H1 (cell line): ENCODE measurements at regions not wholly inside any gene's neighbourhood (a gene's known extent, or its start where the extent isn't known, plus 50 kb on each side); places are given as distances from the start of the nearest gene placed in this dataset.

Experiments used
- CTCF ChIA-PET: fragments of 300-600 bp; sonication (Branson Sonifier 250); formaldehyde crosslinking; loops from one replicate; lab custom pipeline; 2021; ENCODE audit not compliant: partially characterized antibody; lab: Charles Lee
- POLR2A ChIA-PET: fragments of 300-600 bp; sonication (Branson Sonifier 250); formaldehyde crosslinking; loops from one replicate; lab custom pipeline; 2021; ENCODE audit warnings: inconsistent platforms; ENCODE audit not compliant: partially characterized antibody; lab: Charles Lee
- DNase-seq, 2 experiments: peaks; one replicate each; pipeline versions ENCODE4 v3.0.0 to v3.0.0-alpha.2; 2010 to 2022; ENCODE audit warnings: low spot score in 2 of 2, low read depth in 1 of 2, mixed read lengths in 1 of 2
- FAIRE-seq: peaks from 2 replicates; lab custom pipeline; 2011; peaks lifted over from hg19 to GRCh38; lab: Jason Lieb, UNC
- H2AFZ ChIP-seq: 2 replicates; pipeline ENCODE4 v1.8.1; 2012; ENCODE audit warnings: low read length, inconsistent platforms
- H2AK5ac ChIP-seq: 2 replicates; pipeline ENCODE4 v1.6.1; 2013; ENCODE audit warnings: low read depth, low read length
- H2BK120ac ChIP-seq: replicated peaks from 2 replicates; pipeline ENCODE3; 2013; ENCODE audit warnings: low read depth, low read length, inconsistent platforms
- H2BK12ac ChIP-seq: 2 replicates; pipeline ENCODE4 v1.6.1; 2013; ENCODE audit warnings: low read depth, low read length
- H2BK15ac ChIP-seq: 2 replicates; pipeline ENCODE4 v1.6.1; 2013; ENCODE audit warnings: low read length
- H2BK20ac ChIP-seq: 2 replicates; pipeline ENCODE4 v1.6.1; 2013; ENCODE audit warnings: low read length
- H2BK5ac ChIP-seq: 2 replicates; pipeline ENCODE4 v1.6.1; 2013; ENCODE audit warnings: low read depth, low read length
- H3K14ac ChIP-seq: 2 replicates; pipeline ENCODE4 v1.6.1; 2013; ENCODE audit warnings: inconsistent platforms; ENCODE audit not compliant: insufficient read length
- H3K18ac ChIP-seq: 2 replicates; pipeline ENCODE4 v1.6.1; 2013; ENCODE audit warnings: low read length; ENCODE audit errors: extremely low read depth
- H3K23ac ChIP-seq: 2 replicates; pipeline ENCODE4 v1.6.1; 2013; ENCODE audit warnings: inconsistent platforms; ENCODE audit not compliant: insufficient read length
- H3K23me2 ChIP-seq: 2 replicates; pipeline ENCODE4 v1.6.1; 2013; ENCODE audit warnings: low read depth, low read length
- H3K27ac ChIP-seq: 2 replicates; pipeline ENCODE4 v1.6.1; 2011; ENCODE audit warnings: low read depth, low read length, inconsistent platforms
- H3K27me3 ChIP-seq, 4 experiments: replicated peaks in 1 of 4; 1 replicate in 1 of 4; 2 replicates in 3 of 4; pipeline versions ENCODE4 v1.6.1 to v1.8.1; 2011 to 2013; ENCODE audit warnings: low read length in 3 of 4, mild to moderate bottlenecking in 3 of 4, inconsistent platforms in 2 of 4, mixed read lengths in 2 of 4, moderate library complexity in 1 of 4; ENCODE audit not compliant: control insufficient read depth in 3 of 4, insufficient read depth in 3 of 4; ENCODE audit errors: extremely low read depth in 1 of 4
- H3K36me3 ChIP-seq, 4 experiments: 2 replicates each; pipeline versions ENCODE4 v1.6.1 to v1.8.1; 2011 to 2013; ENCODE audit warnings: mild to moderate bottlenecking in 4 of 4, low read length in 3 of 4, moderate library complexity in 2 of 4, control low read depth in 1 of 4, inconsistent platforms in 1 of 4; ENCODE audit not compliant: insufficient read depth in 4 of 4, control insufficient read depth in 2 of 4
- H3K4ac ChIP-seq: replicated peaks from 2 replicates; pipeline ENCODE3; 2013; ENCODE audit warnings: low read length, low read depth, mixed read lengths, inconsistent platforms; ENCODE audit not compliant: insufficient read length
- H3K4me1 ChIP-seq, 4 experiments: replicated peaks in 1 of 4; 1 replicate in 1 of 4; 2 replicates in 3 of 4; pipeline versions ENCODE4 v1.6.1 to v1.8.1; 2011 to 2013; ENCODE audit warnings: low read length in 3 of 4, inconsistent platforms in 2 of 4, mixed read lengths in 1 of 4; ENCODE audit not compliant: insufficient read depth in 4 of 4, control insufficient read depth in 3 of 4
- H3K4me2 ChIP-seq, 2 experiments: 2 replicates each; pipeline versions ENCODE4 v1.6.1 to v1.8.1; 2011 to 2013; ENCODE audit warnings: low read depth in 2 of 2, low read length in 2 of 2, control low read depth in 1 of 2, inconsistent platforms in 1 of 2, mild to moderate bottlenecking in 1 of 2; ENCODE audit not compliant: insufficient read depth in 1 of 2
- H3K4me3 ChIP-seq, 4 experiments: fragments of 200-600, 300-600 bp in 1 of 4; sonication (generic), shearing (Covaris generic), sonication (Bioruptor Twin) in 1 of 4; 2 replicates each; pipeline versions ENCODE4 v1.5.1 to v1.8.1; 2011 to 2016; ENCODE audit warnings: low read length in 4 of 4, low read depth in 3 of 4, control low read depth in 2 of 4, inconsistent platforms in 2 of 4, mild to moderate bottlenecking in 2 of 4, mixed read lengths in 1 of 4, moderate library complexity in 1 of 4; ENCODE audit not compliant: insufficient read depth in 2 of 4; ENCODE audit errors: extremely low read depth in 1 of 4
- H3K56ac ChIP-seq: replicated peaks from 2 replicates; pipeline ENCODE3; 2013; ENCODE audit warnings: low read depth, mild to moderate bottlenecking, mixed read lengths, low read length, inconsistent platforms; ENCODE audit not compliant: insufficient read length
- H3K79me1 ChIP-seq: 2 replicates; pipeline ENCODE4 v1.6.1; 2013; ENCODE audit warnings: low read depth, low read length, control low read depth
- H3K79me2 ChIP-seq, 2 experiments: 2 replicates each; pipeline versions ENCODE4 v1.6.1 to v1.8.1; 2012 to 2013; ENCODE audit warnings: low read length in 2 of 2, mild to moderate bottlenecking in 2 of 2, inconsistent platforms in 1 of 2; ENCODE audit not compliant: insufficient read depth in 2 of 2, control insufficient read depth in 1 of 2
- H3K9ac ChIP-seq, 4 experiments: replicated peaks in 1 of 4; 1 replicate in 1 of 4; 2 replicates in 3 of 4; pipeline versions ENCODE4 v1.6.1 to v1.8.1; 2011 to 2013; ENCODE audit warnings: low read depth in 3 of 4, low read length in 3 of 4, control low read depth in 2 of 4, mild to moderate bottlenecking in 2 of 4, moderate library complexity in 2 of 4, inconsistent platforms in 1 of 4; ENCODE audit errors: extremely low read depth in 1 of 4
- H3K9me3 ChIP-seq, 2 experiments: 2 replicates each; pipeline versions ENCODE4 v1.6.1 to v1.8.1; 2012 to 2013; ENCODE audit warnings: mild to moderate bottlenecking in 2 of 2, moderate library complexity in 2 of 2, control low read depth in 1 of 2, inconsistent platforms in 1 of 2, low read depth in 1 of 2, low read length in 1 of 2, mixed read lengths in 1 of 2; ENCODE audit not compliant: insufficient read depth in 2 of 2
- H4K20me1 ChIP-seq, 2 experiments: replicated peaks in 1 of 2; 2 replicates each; pipeline versions ENCODE3 to v1.8.1; 2011 to 2013; ENCODE audit warnings: inconsistent platforms in 2 of 2, low read length in 2 of 2, mild to moderate bottlenecking in 1 of 2; ENCODE audit not compliant: insufficient read depth in 2 of 2, control insufficient read depth in 1 of 2
- H4K5ac ChIP-seq: 2 replicates; pipeline ENCODE4 v1.6.1; 2013; ENCODE audit warnings: low read length, low read depth, mixed read lengths, inconsistent platforms; ENCODE audit not compliant: insufficient read length
- H4K8ac ChIP-seq: 2 replicates; pipeline ENCODE4 v1.8.0; 2013; ENCODE audit warnings: mild to moderate bottlenecking, moderate library complexity, low read length, inconsistent platforms; ENCODE audit not compliant: insufficient read depth; ENCODE audit errors: extremely low read depth
- H4K91ac ChIP-seq: replicated peaks from 2 replicates; pipeline ENCODE3; 2013; ENCODE audit warnings: low read length, mixed read lengths, inconsistent platforms; ENCODE audit not compliant: insufficient read length
- SRF ChIP-seq: IDR thresholded peaks from 2 replicates; pipeline ENCODE4 v1.6.1; 2011; ENCODE audit warnings: mild to moderate bottlenecking, low read depth, low read length, moderate library complexity
- TCF12 ChIP-seq: IDR thresholded peaks from 2 replicates; pipeline ENCODE4 v1.6.1; 2011; ENCODE audit warnings: low read depth, mild to moderate bottlenecking, low read length
- WGBS, 2 experiments: shearing (Covaris generic) in 1 of 2; methylation state at CpG; one replicate each; pipeline versions ENCODE4 v1.1.6 to v1.1.7; 2013 to 2015; ENCODE audit warnings: low lambda C conversion rate in 2 of 2, mixed read lengths in 2 of 2, inconsistent platforms in 1 of 2, low coverage in 1 of 2, missing lambda C conversion rate in 1 of 2; ENCODE audit not compliant: insufficient replicate concordance in 2 of 2, insufficient coverage in 1 of 2, insufficient read length in 1 of 2; ENCODE audit errors: extremely low coverage in 1 of 2, missing lambda C conversion rate in 1 of 2; 5-methylcytosine and 5-hydroxymethylcytosine counted together

GRCh38 chr1:228918335-228918734 is 183.1 kb downstream of the RHOU start:
- ChIA-PET CTCF (no interaction called here), POLR2A (no interaction called here)
- no peak overlapping the region for H2BK120ac ChIP-seq
- H3K79me2 ChIP-seq = no peaks in the 10 kb centered on the region
- H4K20me1 ChIP-seq = no peaks in the 10 kb centered on the region
- no peaks in the 10 kb centered on the region for H3K23me2 ChIP-seq
- 90% methylated on average over 4 of the region's 4 CpGs; no CpG with 5 or more reads in 1 of the 2 experiments for WGBS, 2 experiments
- H3K23ac ChIP-seq = no peak overlapping the region
- H3K27me3 ChIP-seq = no peaks in the 10 kb centered on the region
- no peak overlapping the region for H2BK5ac ChIP-seq
- H2AFZ ChIP-seq = no peak overlapping the region
- peaks cover 0 to 5% (median 3%) of the 10 kb centered on the region in 4 experiments; a peak in 3 of 7 replicates for H3K4me1 ChIP-seq
- H2BK15ac ChIP-seq = no peak overlapping the region
- no peaks in the 10 kb centered on the region for H3K79me1 ChIP-seq
- H3K18ac ChIP-seq = no peak overlapping the region
- no peak overlapping the region for H4K8ac ChIP-seq
- no peak overlapping the region for H2BK12ac ChIP-seq
- DNase-seq = no peak
- no peak overlapping the region for H4K5ac ChIP-seq
- no peak overlapping the region for H3K56ac ChIP-seq
- no peak overlapping the region for H3K14ac ChIP-seq
- no peak overlapping the region for H4K91ac ChIP-seq
- H2BK20ac ChIP-seq = no peak overlapping the region
- no peak overlapping the region for H3K4me3 ChIP-seq
- H3K36me3 ChIP-seq = no peaks in the 10 kb centered on the region
- peaks cover 0 to 2% of the 10 kb centered on the region in 2 experiments; a peak in 1 of 4 replicates for H3K9me3 ChIP-seq
- H3K4me2 ChIP-seq = no peak overlapping the region
- no peak overlapping the region for H3K4ac ChIP-seq
- no peak overlapping the region for H3K27ac ChIP-seq
- no peak for FAIRE-seq
- no peak overlapping the region for H3K9ac ChIP-seq
- no peak for TF ChIP-seq SRF
- no peak for TF ChIP-seq TCF12
- no peak overlapping the region for H2AK5ac ChIP-seq
